Ureter (tissue), 1 donor: ENCODE measurements at regions not wholly inside any gene's neighbourhood (a gene's known extent, or its start where the extent isn't known, plus 50 kb on each side); places are given as distances from the start of the nearest gene placed in this dataset.

Experiments used
- DNase-seq: peaks from one replicate; pipeline ENCODE4 v3.0.0-alpha.2; 2020; ENCODE audit warnings: low spot score
- donor health status: DM: yes; HTN: yes; CAD: no.

- no peak for DNase-seq
Measured at GRCh38 chr2:118186858-118187254, 98.6 kb downstream of the INSIG2 start.

DNA sequence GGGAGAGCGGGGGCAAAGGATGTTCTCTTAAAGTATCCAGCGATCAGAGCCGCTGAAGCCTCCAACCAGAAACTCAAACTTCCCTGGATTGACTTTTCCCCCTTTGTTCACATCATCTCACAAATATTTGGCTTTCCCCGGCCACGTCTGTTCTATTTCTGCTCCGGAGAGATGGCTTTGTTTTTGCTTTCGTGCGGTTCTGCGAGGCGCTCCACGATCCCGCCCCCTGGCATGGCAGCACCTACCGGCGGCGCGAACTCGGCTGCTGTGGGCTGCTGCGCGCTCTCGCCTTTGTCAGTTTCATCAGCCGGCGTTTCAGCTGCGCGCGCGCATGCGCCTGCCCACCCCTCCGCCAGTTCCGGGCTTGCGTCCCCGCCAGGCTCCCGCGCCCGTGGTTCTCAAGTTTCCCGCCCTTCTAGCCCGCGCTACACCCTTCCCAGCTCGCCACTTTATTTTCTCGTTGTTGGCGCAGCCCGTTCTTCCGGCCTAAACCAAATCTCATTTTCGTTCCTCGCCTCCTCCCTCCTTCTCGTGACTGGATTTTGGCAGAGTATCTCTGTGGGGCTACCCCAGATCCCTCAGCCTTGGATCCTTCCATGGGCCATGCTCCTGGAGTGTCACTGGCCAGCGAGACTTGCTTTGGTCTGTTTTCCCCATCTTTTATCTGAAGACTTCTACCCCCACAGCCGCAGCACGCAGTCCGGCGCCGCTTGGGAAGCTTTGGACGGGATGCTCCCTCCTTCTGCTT lies 98.0 kb downstream of the INSIG2 start:
- peak; percentile 87 for DNase-seq

- peak; percentile 54 for DNase-seq
Measured at GRCh38 chr2:118185210-118186109, 97.2 kb downstream of the INSIG2 start.

DNA sequence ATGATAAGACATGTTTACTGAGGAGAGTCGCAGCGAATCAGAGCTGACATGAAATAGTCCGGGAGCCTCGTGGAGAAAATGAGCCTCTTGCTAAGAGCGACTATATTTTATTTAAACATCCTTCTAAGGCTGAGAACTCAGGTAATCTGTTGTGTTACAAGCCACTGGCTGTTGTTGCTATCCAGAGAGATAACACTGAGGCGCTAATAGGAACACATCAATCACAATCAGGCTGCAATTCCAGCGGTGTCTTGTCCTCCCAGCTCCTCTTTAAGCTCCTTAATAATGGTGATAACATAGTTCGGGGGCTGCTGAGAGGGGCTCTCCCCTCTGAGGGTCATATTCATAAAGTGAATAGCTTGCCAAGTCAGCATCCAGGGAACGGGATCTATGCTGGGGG lies 95.1 kb downstream of the INSIG2 start:
- DNase-seq: no peak

- no peak for DNase-seq
Measured at GRCh38 chr2:118179445-118179844, 91.2 kb downstream of the INSIG2 start.

DNA sequence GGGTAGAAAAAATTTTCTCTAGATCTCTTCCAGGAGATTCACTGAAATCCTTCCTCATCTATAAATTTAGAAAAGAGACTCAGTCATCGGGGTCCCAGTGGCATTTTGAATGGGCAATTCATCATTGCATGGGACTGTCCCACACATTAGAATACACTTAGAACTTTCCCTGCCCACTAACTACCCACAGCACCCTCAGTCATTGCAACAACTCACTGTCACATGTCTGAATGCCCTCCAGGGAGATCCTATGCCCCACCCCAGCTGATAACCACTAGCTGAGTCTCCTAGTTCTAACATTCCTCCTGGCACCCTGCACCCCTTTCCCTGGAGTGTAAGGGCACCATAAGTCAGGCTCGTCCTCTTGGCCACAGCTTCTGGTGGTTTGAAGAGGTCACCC lies 89.6 kb downstream of the INSIG2 start:
- DNase-seq: no peak

GRCh38 chr2:118177318-118177717 lies 89.0 kb downstream of the INSIG2 start:
- no peak for DNase-seq

DNA sequence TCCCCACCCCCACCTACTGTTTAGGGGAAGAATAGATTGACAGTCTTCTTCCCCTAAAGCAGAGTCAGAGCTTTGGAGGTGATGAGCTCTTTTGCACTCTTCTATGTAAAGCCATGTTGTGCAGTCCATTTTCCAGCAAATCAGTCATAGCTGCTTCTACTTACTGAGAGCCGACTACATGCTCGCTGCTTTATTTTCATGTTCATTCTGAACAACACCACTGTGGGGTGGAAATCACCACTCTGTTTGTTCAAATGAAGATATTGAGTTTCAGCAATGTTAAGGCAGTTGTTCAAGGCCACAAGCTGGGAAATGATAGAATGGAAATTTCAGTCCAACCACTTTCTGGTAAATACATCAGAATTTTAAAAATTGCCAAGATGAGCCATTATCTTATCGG lies 88.3 kb downstream of the INSIG2 start:
- DNase-seq: no peak

- no peak for DNase-seq
Measured at GRCh38 chr2:118171546-118171945, 83.3 kb downstream of the INSIG2 start.

- DNase-seq: peak; percentile 63
Measured at GRCh38 chr2:118169359-118170005, 81.2 kb downstream of the INSIG2 start.

DNA sequence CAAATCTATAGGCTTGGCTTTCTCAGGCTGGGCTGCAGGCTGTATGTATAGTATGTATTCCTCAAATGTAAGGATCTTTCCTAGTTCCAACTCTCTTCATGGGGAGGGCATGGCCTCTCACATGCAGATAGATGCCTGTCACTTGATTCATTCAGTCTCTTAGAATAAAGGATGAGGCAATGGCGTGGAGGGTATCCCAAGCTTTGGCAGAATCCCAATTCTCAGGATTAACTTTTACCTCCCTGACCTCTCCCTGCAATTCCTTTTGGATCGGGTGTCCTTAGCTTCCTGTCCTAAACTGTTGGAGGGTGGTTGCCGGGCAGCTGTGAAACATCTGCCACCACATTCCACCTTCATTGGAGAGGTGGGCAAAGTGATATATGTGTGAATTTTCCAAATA lies 80.3 kb downstream of the INSIG2 start:
- no peak for DNase-seq

DNA sequence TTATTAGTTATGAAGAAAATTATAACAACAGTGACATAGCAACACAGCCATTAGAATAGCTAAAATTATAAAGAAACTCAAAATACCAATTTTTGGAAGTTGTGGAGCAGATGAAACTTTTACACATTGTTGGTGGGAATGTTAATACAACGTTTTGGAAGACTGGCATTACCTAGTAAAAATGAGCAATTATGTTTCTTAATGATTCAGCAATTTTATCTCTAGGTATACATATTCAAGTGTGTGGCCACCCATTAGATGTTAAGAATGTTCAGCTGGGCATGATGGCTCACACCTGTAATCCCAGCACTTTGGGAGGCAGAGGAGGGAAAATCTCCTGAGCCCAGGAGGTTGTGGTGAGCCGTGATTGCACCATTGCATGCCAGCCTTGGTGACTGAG lies 78.8 kb downstream of the INSIG2 start:
- DNase-seq: no peak

- DNase-seq: no peak
Measured at GRCh38 chr2:118166242-118166641, 78.0 kb downstream of the INSIG2 start.

DNA sequence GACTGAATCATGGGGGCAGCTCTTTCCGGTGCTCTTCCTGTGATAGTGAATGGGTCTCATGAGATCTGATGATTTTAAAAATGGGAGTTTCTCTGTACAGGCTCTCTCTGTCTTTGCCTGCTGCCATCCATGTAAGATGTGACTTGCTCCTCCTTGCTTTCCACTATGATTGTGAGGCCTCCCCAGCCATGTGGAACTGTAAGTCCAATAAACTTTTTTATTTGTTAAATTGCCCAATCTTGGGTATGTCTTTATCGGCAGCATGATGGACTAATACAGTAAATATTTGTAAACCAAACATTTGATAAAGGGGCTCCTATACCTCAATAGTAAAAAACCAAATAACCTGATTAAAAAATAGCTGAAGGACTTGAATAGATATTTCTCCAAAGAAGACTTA lies 77.3 kb downstream of the INSIG2 start:
- DNase-seq: no peak
